Ovary (tissue), 3 donors: ENCODE measurements at regions not wholly inside any gene's neighbourhood (a gene's known extent, or its start where the extent isn't known, plus 50 kb on each side); places are given as distances from the start of the nearest gene placed in this dataset.

ENCODE experiments used
- CTCF ChIP-seq, 3 donors: fragments of 450-650 bp in 2 of 3; fragments of 200-600 bp in 1 of 3; IDR thresholded peaks; one replicate each; pipeline versions ENCODE4 v1.5.1 to v1.8.0; 2016 to 2022; ENCODE audit warnings: antibody characterized with exemption in 3 of 3, mild to moderate bottlenecking in 1 of 3
- EP300 ChIP-seq: sonication (generic); formaldehyde crosslinking; IDR thresholded peaks from one replicate; pipeline ENCODE4 v1.6.1; 2017; ENCODE audit warnings: antibody characterized with exemption
- POLR2A ChIP-seq: fragments of 450-650 bp; IDR thresholded peaks from one replicate; pipeline ENCODE4 v1.6.1; 2017; ENCODE audit warnings: antibody characterized with exemption, mild to moderate bottlenecking, moderate library complexity
- donor health status: DM: no; HTN: no; CAD: no.

GRCh38 chr5:110288766-110289511 lies 437.5 kb downstream of the TMEM232 start:
- no peak for TF ChIP-seq CTCF (IDR thresholded peaks at IDR 0.05)
- no peak for TF ChIP-seq EP300
- no peak for TF ChIP-seq POLR2A
